ENCODE measurements at regions not wholly inside any gene's neighbourhood (a gene's known extent, or its start where the extent isn't known, plus 50 kb on each side); places are given as distances from the start of the nearest gene placed in this dataset.

- H3K27ac ChIP-seq (ENCODE audit: control insufficient read depth, insufficient read depth): no peak overlapping the region
- H3K9me3 ChIP-seq (replicated peaks; ENCODE audit: control insufficient read depth, insufficient read depth, low read length): no peaks in the 10 kb centered on the region
- 43% methylated on average over 6 of the region's 6 CpGs for WGBS (ENCODE audit: insufficient coverage, insufficient replicate concordance, low lambda C conversion rate, missing lambda C conversion rate)
- no peak overlapping the region for H3K4me3 ChIP-seq
- intact Hi-C loops (cut with micrococcal nuclease; ENCODE audit: unreplicated experiment) (no loop called here), in situ Hi-C loops (cut with MboI) (no loop called here)
- BruUV-seq (replicated peaks): no TSS peak
- RAD21 ChIA-PET (ENCODE audit: unreplicated experiment): no interaction called here
- H3K4me2 ChIP-seq (ENCODE audit: control insufficient read depth, insufficient read depth): no peak overlapping the region
- no peaks in the 10 kb centered on the region for H4K20me1 ChIP-seq (ENCODE audit: control insufficient read depth, insufficient read depth)
- H2AFZ ChIP-seq (ENCODE audit: control insufficient read depth, low read depth, low read length): no peak overlapping the region
- SMC1A ChIA-PET (ENCODE audit: uncharacterized antibody, unreplicated experiment): no interaction called here
- H3K27me3 ChIP-seq (replicated peaks in 1 of 2; ENCODE audit: control insufficient read depth in 2 of 2, insufficient read depth in 2 of 2, low read length in 1 of 2): no peaks in the 10 kb centered on the region
- DNase-seq (ENCODE audit: low read depth, low spot score) (no peak), FAIRE-seq (no peak), ATAC-seq (no peak)
- CTCF ChIA-PET: interaction anchor here (3.3 kb wide), 1 partner anchor 10 kb away, joined by 12 read pairs; no protein-coding TSS in a partner anchor
- H3K4me1 ChIP-seq (ENCODE audit: control insufficient read depth, insufficient read depth, low read length): no peaks in the 10 kb centered on the region
- H3K9ac ChIP-seq (ENCODE audit: control insufficient read depth, insufficient read depth, low read length): no peak overlapping the region
- H3K79me2 ChIP-seq (ENCODE audit: control insufficient read depth, insufficient read depth, low read length): no peaks in the 10 kb centered on the region
- POLR2A ChIA-PET: no interaction called here
- H3K36me3 ChIP-seq (ENCODE audit: control insufficient read depth in 2 of 2, insufficient read depth in 2 of 2, low read length in 1 of 2): no peaks in the 10 kb centered on the region
- TF ChIP-seq YBX1 (IDR thresholded peaks at IDR 0.05) (no peak), ZNF687 (IDR thresholded peaks at IDR 0.05) (no peak), ZNF24 (IDR thresholded peaks at IDR 0.05) (no peak), NR2F1 (conservative IDR thresholded peaks at IDR 0.05) (no peak), CTCF (IDR thresholded peaks at IDR 0.05 in 2 of 3, conservative IDR thresholded peaks at IDR 0.05 in 1 of 3; ENCODE audit: control insufficient read depth in 2 of 3, extremely low read depth in 1 of 3, insufficient read depth in 1 of 3, low read depth in 3 of 3, low read length in 3 of 3) (no peak), WRNIP1 (IDR thresholded peaks at IDR 0.05; ENCODE audit: borderline replicate concordance, low read depth, low read length) (no peak), PRDM15 (CRISPR knock-in tag; IDR thresholded peaks at IDR 0.05) (no peak)
Measured at GRCh38 chrX:129125122-129125914, 398.0 kb downstream of the SMARCA1 start.
